Endothelial cell of hepatic sinusoid (primary cell): ENCODE measurements at regions not wholly inside any gene's neighbourhood (a gene's known extent, or its start where the extent isn't known, plus 50 kb on each side); places are given as distances from the start of the nearest gene placed in this dataset.

Experiments used
- in situ Hi-C: cut with HindIII; loops from 2 replicates; pipeline ENCODE4 v1.10.0; 2017; ENCODE audit warnings: low sequenced_read_pairs

GRCh38 chr1:81410351-81410750 is 390.4 kb upstream of the ADGRL2 start:
- in situ Hi-C loops = no loop called here

- in situ Hi-C loops = no loop called here
Observed at GRCh38 chr1:81409780-81410274, 390.9 kb upstream of the ADGRL2 start.

GRCh38 chr1:81409262-81409661 is 391.5 kb upstream of the ADGRL2 start:
- in situ Hi-C loops = no loop called here

DNA sequence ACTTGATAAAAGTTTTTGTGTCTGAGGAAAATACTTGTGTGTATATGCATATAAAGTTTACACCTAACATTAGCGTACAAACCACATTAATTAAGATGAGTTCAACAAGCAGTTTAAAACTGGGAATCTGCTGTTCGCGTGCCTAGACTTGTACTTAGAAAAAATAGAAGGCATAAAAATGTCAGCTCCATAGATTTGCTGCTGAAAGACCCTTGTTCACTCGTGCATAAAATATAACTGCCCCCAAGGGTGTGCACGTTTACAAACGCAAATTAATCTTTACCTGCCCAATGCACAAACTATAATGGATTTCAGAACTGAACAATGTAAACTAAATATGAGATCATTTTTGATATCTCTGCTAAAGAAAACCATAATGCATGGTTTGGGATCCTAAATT is 392.3 kb upstream of the ADGRL2 start:
- in situ Hi-C loops = no loop called here

- in situ Hi-C loops = no loop called here
Observed at GRCh38 chr1:81407000-81407821, 393.5 kb upstream of the ADGRL2 start.

GRCh38 chr1:81406292-81406999 is 394.3 kb upstream of the ADGRL2 start:
- in situ Hi-C loops = no loop called here

GRCh38 chr1:81398041-81398440 is 402.7 kb upstream of the ADGRL2 start:
- in situ Hi-C loops = no loop called here

DNA sequence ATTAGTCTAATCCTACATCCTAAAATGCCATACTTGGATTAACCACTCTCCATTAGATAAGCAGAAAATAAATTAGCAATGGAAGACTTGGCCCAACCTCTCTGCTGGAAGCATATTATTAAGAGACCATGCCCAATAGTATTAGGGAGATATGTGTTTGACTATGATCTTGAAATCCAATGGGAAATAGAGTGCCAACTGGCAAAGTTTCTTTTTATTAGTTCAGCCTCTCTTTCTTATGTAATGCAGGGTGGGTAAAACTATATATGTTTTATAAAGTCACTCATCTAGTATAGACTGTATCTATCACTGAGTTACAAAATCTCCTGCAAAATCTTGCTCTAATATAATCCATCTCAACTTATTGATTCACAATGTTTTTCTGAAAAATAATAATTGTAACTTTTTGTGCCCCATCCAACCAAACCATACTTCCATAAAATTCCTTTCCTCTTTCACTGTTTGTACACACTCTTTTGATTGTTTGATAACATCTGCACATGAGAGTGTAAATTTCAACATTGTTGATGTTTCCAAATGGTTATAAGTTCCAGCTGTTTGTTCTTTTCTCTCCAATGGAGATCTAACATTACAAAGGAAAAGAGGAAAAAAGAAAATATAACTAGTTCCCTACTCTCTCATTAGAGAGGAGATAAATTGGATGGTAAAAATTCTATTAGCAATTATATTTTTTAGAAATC is 408.1 kb upstream of the ADGRL2 start:
- in situ Hi-C loops = no loop called here

DNA sequence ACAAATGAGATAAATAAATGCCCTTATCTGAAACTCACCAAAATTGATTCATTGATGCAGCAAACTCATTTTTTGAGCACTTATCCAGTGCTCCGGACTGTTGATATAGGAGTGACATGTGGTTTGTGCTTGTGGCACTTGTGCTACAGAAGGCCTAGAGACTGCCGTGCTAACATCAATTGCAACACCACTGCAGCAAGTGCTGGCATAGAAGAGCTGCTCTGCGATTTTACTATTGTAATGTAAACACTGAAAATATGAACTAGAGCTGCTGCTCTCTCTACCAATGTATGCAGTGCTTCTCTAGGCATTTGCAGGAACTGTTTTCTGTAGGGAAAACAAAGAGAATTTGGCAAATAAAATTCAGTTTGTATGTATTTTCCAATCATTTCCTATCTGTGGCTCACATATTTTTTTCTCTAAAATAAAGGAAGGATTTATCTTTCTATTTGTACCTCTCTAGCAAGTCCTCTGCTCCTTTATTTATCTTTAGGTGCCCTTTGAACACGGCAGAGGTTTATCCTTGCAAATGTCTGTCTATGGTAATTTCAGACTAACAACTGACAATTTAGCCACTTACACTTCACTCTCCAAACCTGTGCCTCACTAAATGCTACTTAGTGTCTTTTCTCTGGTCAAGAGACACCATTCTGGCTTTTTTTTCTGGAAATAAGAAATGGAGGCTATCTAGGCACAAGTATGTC is 409.5 kb upstream of the ADGRL2 start:
- in situ Hi-C loops = no loop called here

DNA sequence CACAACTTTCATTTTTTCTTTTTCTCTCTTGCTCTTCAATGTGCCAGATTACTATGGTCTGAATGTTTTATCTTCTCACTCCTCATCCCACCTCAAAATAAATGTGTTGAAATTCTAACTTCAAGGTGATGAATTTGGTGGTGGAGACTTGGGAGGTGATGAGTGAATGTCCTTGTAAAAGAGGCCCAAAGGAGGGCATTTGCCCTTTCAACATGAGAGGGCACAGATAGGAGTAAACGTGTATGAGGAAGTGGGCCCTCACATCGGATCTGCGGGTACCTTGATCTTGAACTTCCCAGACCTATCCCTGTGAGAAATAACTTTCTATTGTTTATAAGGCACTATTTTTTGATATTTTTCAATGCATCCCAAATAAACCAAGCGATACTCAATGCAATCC is 412.3 kb upstream of the ADGRL2 start:
- in situ Hi-C loops = no loop called here

DNA sequence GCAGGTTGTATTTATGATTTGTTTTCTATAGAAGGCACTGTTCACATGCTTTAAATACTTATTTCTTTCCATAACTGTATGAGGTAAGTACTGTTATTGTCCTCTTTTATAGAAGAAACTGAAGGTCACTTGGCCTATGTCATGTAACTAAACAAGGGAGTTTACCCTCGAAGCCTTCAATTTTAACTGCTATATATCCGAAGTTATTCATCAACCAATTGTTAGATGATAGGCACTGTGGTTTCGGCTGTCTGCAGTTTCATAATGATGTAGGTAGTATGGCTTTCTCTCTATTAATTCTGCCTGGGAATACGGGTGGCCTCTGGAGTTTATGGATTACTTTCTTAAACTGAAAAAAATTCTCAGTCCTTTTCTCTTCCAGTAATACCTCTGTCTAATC is 413.3 kb upstream of the ADGRL2 start:
- in situ Hi-C loops = no loop called here

GRCh38 chr1:81382561-81382960 is 418.2 kb upstream of the ADGRL2 start:
- in situ Hi-C loops = no loop called here

- in situ Hi-C loops = no loop called here
Observed at GRCh38 chr1:81381881-81382280, 418.9 kb upstream of the ADGRL2 start.

GRCh38 chr1:81380436-81380835 is 420.3 kb upstream of the ADGRL2 start:
- in situ Hi-C loops = no loop called here

GRCh38 chr1:81379430-81379829 is 421.3 kb upstream of the ADGRL2 start:
- in situ Hi-C loops = no loop called here

GRCh38 chr1:81377406-81377805 is 423.3 kb upstream of the ADGRL2 start:
- in situ Hi-C loops = no loop called here

- in situ Hi-C loops = no loop called here
Observed at GRCh38 chr1:81375884-81376548, 424.7 kb upstream of the ADGRL2 start.

DNA sequence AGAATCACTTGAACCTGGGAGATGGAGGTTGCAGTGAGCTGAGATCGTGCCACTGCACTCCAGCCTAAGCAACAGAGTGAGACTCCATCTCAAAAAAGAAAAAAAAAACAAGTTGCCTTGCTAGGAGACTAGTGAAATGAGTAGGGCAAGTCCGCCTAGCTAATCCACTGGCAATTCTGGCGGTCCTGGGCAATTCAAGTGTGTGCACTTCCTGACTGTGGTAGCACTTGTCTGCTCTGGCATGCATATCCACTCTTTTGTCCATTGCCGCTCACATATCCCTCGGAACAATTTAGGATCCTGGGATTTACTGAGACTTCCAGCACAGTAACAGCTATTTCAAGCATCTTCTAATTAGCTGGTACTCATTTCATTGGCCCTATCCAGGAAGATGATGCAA is 426.3 kb upstream of the ADGRL2 start:
- in situ Hi-C loops = no loop called here

DNA sequence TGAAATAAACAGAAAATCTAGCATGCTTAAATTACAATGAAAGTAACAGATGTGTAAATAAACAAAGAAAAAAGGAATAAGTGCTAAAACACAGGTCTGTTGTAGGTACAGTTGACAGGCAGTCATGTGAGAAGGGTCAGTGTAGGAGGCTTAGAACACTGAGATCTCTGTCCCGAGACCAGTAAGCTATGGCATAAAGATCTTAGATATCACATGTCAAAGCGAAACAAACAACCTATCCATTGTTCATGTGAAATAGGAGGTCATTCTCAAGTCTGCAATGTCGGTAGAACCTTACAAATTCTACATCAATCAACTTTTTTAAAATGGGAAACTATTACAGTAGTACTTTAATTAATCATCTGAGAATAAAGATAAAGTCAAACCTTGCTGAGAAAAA is 428.9 kb upstream of the ADGRL2 start:
- in situ Hi-C loops = no loop called here

GRCh38 chr1:81369833-81370232 is 430.9 kb upstream of the ADGRL2 start:
- in situ Hi-C loops = no loop called here
